ENCODE measurements at regions not wholly inside any gene's neighbourhood (a gene's known extent, or its start where the extent isn't known, plus 50 kb on each side); places are given as distances from the start of the nearest gene placed in this dataset.
"Not testable (repeated sequence)": the region's sequence is repeated elsewhere in the genome, so short reads cannot be mapped to it uniquely, and the experiment has no call there.

GRCh38 chr1:143855867-143856266, 115.9 kb downstream of the FAM72C start:
- not testable (repeated sequence) for H3K4me3 ChIP-seq (ENCODE audit: low read depth, low read length); DNase-seq (ENCODE audit: low read depth)

- not testable (repeated sequence) for H3K4me3 ChIP-seq (ENCODE audit: low read depth, low read length); DNase-seq (ENCODE audit: low read depth)
Observed at GRCh38 chr1:143854069-143854468, 117.7 kb downstream of the FAM72C start.

GRCh38 chr1:143850637-143851036, 121.1 kb downstream of the FAM72C start:
- not testable (repeated sequence) for H3K4me3 ChIP-seq (ENCODE audit: low read depth, low read length); DNase-seq (ENCODE audit: low read depth)

- DNase-seq (ENCODE audit: low read depth); H3K4me3 ChIP-seq (ENCODE audit: low read depth, low read length): not testable (repeated sequence)
Observed at GRCh38 chr1:143848859-143849258, 122.9 kb downstream of the FAM72C start.

GRCh38 chr1:143845193-143845592, 126.6 kb downstream of the FAM72C start:
- H3K4me3 ChIP-seq (ENCODE audit: low read depth, low read length); DNase-seq (ENCODE audit: low read depth): not testable (repeated sequence)

- DNase-seq (ENCODE audit: low read depth); H3K4me3 ChIP-seq (ENCODE audit: low read depth, low read length): not testable (repeated sequence)
Observed at GRCh38 chr1:143842058-143842457, 129.7 kb downstream of the FAM72C start.

GRCh38 chr1:143839182-143839581, 132.6 kb downstream of the FAM72C start:
- not testable (repeated sequence) for DNase-seq (ENCODE audit: low read depth); H3K4me3 ChIP-seq (ENCODE audit: low read depth, low read length)

GRCh38 chr1:143838598-143838929, 133.2 kb downstream of the FAM72C start:
- H3K4me3 ChIP-seq (ENCODE audit: low read depth, low read length); DNase-seq (ENCODE audit: low read depth): not testable (repeated sequence)

GRCh38 chr1:143837924-143838597, 133.7 kb downstream of the FAM72C start:
- not testable (repeated sequence) for DNase-seq (ENCODE audit: low read depth); H3K4me3 ChIP-seq (ENCODE audit: low read depth, low read length)

GRCh38 chr1:143833376-143833775, 138.4 kb downstream of the FAM72C start:
- DNase-seq (ENCODE audit: low read depth); H3K4me3 ChIP-seq (ENCODE audit: low read depth, low read length): not testable (repeated sequence)

GRCh38 chr1:143832379-143832716, 139.4 kb downstream of the FAM72C start:
- not testable (repeated sequence) for DNase-seq (ENCODE audit: low read depth); H3K4me3 ChIP-seq (ENCODE audit: low read depth, low read length)

GRCh38 chr1:143831479-143832378, 140.1 kb downstream of the FAM72C start:
- not testable (repeated sequence) for DNase-seq (ENCODE audit: low read depth)

GRCh38 chr1:143826162-143826561, 145.6 kb downstream of the FAM72C start:
- H3K4me3 ChIP-seq (ENCODE audit: low read depth, low read length); DNase-seq (ENCODE audit: low read depth): not testable (repeated sequence)

More at GRCh38 chr1:143831479-143832378, 140.1 kb downstream of the FAM72C start:
- not testable (repeated sequence) for H3K4me3 ChIP-seq (ENCODE audit: low read depth, low read length)

- not testable (repeated sequence) for H3K4me3 ChIP-seq (ENCODE audit: low read depth, low read length); DNase-seq (ENCODE audit: low read depth)
Observed at GRCh38 chr1:143824266-143824665, 147.5 kb downstream of the FAM72C start.

- not testable (repeated sequence) for H3K4me3 ChIP-seq (ENCODE audit: low read depth, low read length); DNase-seq (ENCODE audit: low read depth)
Observed at GRCh38 chr1:143820058-143820457, 151.7 kb downstream of the FAM72C start.

- not testable (repeated sequence) for DNase-seq (ENCODE audit: low read depth); H3K4me3 ChIP-seq (ENCODE audit: low read depth, low read length)
Observed at GRCh38 chr1:143816369-143816768, 155.4 kb downstream of the FAM72C start.

GRCh38 chr1:143805374-143805773, 166.4 kb downstream of the FAM72C start:
- H3K4me3 ChIP-seq (ENCODE audit: low read depth, low read length): not testable (repeated sequence)

GRCh38 chr1:143804707-143805356, 167.0 kb downstream of the FAM72C start:
- peak overlapping the region; percentile 27 for H3K4me3 ChIP-seq (ENCODE audit: low read depth, low read length)
- not testable (repeated sequence) for DNase-seq (ENCODE audit: low read depth)

More at GRCh38 chr1:143805374-143805773, 166.4 kb downstream of the FAM72C start:
- not testable (repeated sequence) for DNase-seq (ENCODE audit: low read depth)

GRCh38 chr1:143803927-143804411, 167.8 kb downstream of the FAM72C start:
- peak overlapping the region; percentile 63 for H3K4me3 ChIP-seq (ENCODE audit: low read depth, low read length)
- DNase-seq (ENCODE audit: low read depth): peak; percentile 10

Measured in GM12864 (cell line).